Activated CD4-positive, alpha-beta T cell treated with anti-CD3 and anti-CD28 coated beads, Interleukin-10, Interleukin-2, amounts not matched to agents 100 ng/mL and 50 ng/mL, durations not matched to agents 16 hours and 8 hours (primary cell): ENCODE measurements at regions not wholly inside any gene's neighbourhood (a gene's known extent, or its start where the extent isn't known, plus 50 kb on each side); places are given as distances from the start of the nearest gene placed in this dataset.
"Not testable (repeated sequence)": the region's sequence is repeated elsewhere in the genome, so short reads cannot be mapped to it uniquely, and the experiment has no call there.

Experiments
- DNase-seq: peaks from one replicate; pipeline ENCODE4 v3.0.0-alpha.2; 2020

GRCh38 chr2:124967325-124967724, 942.2 kb downstream of the CNTNAP5 start:
- no peak for DNase-seq

- DNase-seq = no peak
These were observed 944.9 kb downstream of the CNTNAP5 start for GRCh38 chr2:124970030-124970429.

GRCh38 chr2:124973396-124973795, 948.3 kb downstream of the CNTNAP5 start:
- no peak for DNase-seq

GRCh38 chr2:124975224-124975623, 950.1 kb downstream of the CNTNAP5 start:
- DNase-seq = no peak

GRCh38 chr2:124975648-124976047, 950.6 kb downstream of the CNTNAP5 start:
- DNase-seq = no peak

- no peak for DNase-seq
These were observed 953.5 kb downstream of the CNTNAP5 start for GRCh38 chr2:124978597-124978996.

- DNase-seq = no peak
These were observed 958.5 kb downstream of the CNTNAP5 start for GRCh38 chr2:124983595-124983994.

- DNase-seq = no peak
These were observed 960.2 kb downstream of the CNTNAP5 start for GRCh38 chr2:124985270-124985669.

- no peak for DNase-seq
These were observed 961.0 kb downstream of the CNTNAP5 start for GRCh38 chr2:124986136-124986535.

- DNase-seq = not testable (repeated sequence)
These were observed 961.8 kb downstream of the CNTNAP5 start for GRCh38 chr2:124986870-124987269.

- DNase-seq = not testable (repeated sequence)
These were observed 962.3 kb downstream of the CNTNAP5 start for GRCh38 chr2:124987436-124987835.

- no peak for DNase-seq
These were observed 963.0 kb downstream of the CNTNAP5 start for GRCh38 chr2:124988111-124988510.

GRCh38 chr2:124988794-124989193, 963.7 kb downstream of the CNTNAP5 start:
- DNase-seq = no peak

GRCh38 chr2:124993809-124994208, 968.7 kb downstream of the CNTNAP5 start:
- no peak for DNase-seq

- DNase-seq = no peak
These were observed 970.3 kb downstream of the CNTNAP5 start for GRCh38 chr2:124995185-124995912.

- no peak for DNase-seq
These were observed 971.3 kb downstream of the CNTNAP5 start for GRCh38 chr2:124996406-124996805.

GRCh38 chr2:124999906-125000305, 974.8 kb downstream of the CNTNAP5 start:
- DNase-seq = no peak

GRCh38 chr2:125004106-125004800, 979.2 kb downstream of the CNTNAP5 start:
- no peak for DNase-seq

- DNase-seq = no peak
These were observed 981.6 kb downstream of the CNTNAP5 start for GRCh38 chr2:125006676-125007075.

GRCh38 chr2:125028721-125029120, 1003.6 kb downstream of the CNTNAP5 start:
- DNase-seq = not testable (repeated sequence)

- no peak for DNase-seq
These were observed 1008.8 kb downstream of the CNTNAP5 start for GRCh38 chr2:125033871-125034270.

GRCh38 chr2:125037135-125037653, 1012.1 kb downstream of the CNTNAP5 start:
- DNase-seq = no peak

GRCh38 chr2:125041846-125042245, 1016.8 kb downstream of the CNTNAP5 start:
- DNase-seq = no peak

GRCh38 chr2:125042727-125043126, 1017.6 kb downstream of the CNTNAP5 start:
- DNase-seq = no peak
